HG03196 (cell line): ENCODE measurements at regions not wholly inside any gene's neighbourhood (a gene's known extent, or its start where the extent isn't known, plus 50 kb on each side); places are given as distances from the start of the nearest gene placed in this dataset.
A peak's percentile ranks its signal among the peaks of the same experiment; 100 is the strongest.

Source experiments
- ATAC-seq: cut with Tn5 transposase; IDR thresholded peaks from one replicate; pipeline ENCODE4 v1.9.1; 2021; ENCODE audit not compliant: unreplicated experiment

DNA sequence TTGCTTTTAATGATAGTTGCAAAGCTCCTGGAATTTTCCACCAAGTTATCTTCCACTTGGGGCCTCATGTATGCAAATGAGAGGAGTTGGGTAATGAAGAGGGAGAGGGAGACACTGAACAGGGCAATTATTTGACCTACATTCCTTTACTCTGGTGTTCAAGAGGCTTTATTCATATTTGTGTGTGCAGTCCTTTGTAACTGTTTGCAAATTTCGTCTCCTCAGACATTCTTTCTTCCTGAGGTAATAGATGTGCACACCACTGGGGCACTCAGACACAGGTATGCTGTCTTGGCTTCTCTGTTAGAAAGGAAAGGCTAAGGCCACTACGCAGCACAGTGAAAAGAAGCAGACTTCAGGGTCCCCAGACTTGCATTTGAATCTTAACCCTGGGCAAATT, 189.7 kb upstream of the IL12A start:
- no peak for ATAC-seq

DNA sequence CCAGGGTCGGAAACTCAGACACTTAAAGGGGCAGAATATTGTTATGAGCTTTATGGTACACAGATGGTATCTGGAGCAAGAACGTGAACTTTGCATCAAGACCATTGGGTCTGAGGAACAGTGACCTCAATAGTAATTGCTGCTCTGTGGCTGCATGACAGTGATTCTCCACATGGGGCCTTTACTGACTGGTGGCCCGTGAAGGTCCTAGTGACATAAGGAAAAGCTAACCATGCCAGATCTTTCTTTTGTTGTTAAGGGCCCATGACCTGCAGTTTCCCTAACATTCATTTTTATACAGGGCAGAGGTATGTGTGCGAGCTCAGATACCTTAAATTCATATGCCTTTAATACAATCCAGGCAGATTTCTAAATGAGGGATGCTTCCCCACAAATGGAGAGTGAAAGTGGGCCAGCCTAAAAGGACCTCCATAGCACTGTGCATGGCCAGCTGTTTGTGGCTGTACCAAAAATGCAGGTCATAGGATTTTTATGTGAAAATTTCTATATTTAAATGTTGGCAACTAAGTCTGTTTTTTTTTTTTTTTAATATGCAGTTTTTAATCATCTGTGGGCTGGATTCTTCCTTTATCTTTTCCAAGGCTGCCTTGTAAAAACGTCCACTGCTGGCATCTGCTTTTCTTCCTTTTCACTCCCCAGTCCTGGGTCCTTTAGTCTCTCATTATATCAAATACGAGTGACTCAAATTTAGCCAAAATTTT, 188.0 kb upstream of the IL12A start:
- no peak for ATAC-seq

DNA sequence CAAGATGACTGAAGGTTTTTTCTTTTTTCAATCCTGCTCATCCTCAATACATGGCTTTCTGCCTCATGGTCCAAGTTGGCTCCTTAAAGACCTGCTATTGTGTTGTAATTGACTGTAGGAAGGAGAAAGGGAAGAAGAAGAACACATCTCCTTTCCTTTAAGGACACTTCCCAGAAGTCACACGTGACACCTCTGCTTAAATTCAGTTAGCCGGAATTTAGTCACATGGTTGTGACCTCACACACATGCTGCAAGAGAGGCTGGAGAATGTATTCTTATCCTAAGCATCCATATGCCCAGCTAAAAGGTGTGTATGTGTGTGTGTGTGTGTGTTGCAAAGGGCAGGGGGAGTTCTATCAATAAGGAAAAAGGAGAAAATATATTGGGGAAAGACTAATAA, 185.8 kb upstream of the IL12A start:
- ATAC-seq: no peak

- ATAC-seq: no peak
These were observed 185.2 kb upstream of the IL12A start for GRCh38 chr3:159803459-159803858.

DNA sequence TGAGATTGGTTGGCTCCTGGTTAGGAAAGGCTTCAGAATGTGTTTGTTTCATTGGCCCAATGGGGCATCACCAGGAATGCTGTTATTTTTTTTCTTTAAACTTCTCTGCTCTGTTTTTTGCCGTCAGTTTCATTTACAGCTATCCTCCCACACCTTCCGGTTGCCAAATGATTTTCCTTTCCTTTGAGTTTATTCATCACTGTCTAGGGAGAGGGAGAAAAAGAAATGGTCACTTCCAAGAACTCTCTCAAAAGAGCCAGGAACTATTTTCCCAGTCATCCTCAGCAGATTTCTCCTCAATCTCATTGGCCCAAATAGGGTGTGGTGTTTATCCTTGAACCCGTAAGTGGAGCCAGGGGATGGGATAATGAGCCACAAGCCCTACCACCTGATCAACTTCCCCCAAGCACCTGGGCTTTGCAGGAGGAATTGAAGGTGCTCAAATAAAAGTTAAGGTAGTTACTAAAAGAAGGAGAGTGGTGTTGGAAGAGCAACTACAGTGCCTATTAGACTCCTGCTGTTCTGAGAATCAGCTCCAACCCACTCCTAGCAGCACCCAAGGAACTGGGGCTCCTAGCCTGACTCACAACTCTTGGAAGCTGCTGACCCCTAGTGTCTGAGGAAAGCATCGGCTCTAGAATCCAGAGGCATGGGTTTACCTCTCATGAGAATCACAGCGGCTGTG, 183.8 kb upstream of the IL12A start:
- peak; percentile 93 for ATAC-seq

- ATAC-seq: no peak
These were observed 183.2 kb upstream of the IL12A start for GRCh38 chr3:159805411-159805772.

- no peak for ATAC-seq
These were observed 182.2 kb upstream of the IL12A start for GRCh38 chr3:159806412-159806811.

DNA sequence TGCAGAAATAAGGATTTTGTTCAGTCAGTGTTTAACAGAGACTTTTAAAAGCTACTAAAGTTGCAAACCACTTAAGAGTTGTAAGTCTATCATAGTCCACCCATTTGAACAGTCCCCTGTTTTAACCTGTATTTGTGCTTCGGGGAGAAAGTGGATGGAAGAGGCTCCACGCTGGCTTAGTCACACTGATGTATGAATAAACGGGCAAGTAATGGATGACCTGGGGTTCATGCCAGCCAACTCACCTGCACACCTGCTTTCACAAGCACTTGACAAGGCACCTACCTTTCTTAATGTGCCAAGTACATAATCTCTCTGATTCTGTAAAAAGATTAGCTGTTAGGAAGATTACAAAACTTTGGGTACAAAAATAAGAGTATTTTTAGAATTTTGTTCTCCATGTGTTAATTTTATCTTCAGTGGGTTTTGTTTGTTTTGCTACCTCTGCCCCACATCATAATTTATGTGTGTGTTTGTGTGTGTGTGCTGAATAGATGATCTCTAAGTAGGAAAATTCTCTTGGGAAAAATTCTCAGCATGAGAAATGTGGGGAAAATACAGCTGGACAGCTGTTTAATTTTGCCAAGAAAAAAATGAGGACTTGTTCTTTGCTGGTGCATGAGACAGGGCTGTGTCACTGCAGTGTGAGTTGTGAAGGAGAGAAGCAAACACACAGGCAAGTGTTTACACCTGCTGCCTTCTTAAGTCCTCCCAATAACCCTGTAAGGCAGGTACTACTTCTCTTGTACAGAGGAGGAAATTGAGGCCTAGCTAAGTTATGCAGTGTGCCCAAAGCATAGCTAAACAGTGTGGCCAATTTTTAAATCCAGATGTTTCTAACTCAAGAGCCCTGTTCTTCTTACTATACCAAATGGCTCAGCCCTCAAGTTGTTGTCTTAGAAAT, 181.2 kb upstream of the IL12A start:
- no peak for ATAC-seq

DNA sequence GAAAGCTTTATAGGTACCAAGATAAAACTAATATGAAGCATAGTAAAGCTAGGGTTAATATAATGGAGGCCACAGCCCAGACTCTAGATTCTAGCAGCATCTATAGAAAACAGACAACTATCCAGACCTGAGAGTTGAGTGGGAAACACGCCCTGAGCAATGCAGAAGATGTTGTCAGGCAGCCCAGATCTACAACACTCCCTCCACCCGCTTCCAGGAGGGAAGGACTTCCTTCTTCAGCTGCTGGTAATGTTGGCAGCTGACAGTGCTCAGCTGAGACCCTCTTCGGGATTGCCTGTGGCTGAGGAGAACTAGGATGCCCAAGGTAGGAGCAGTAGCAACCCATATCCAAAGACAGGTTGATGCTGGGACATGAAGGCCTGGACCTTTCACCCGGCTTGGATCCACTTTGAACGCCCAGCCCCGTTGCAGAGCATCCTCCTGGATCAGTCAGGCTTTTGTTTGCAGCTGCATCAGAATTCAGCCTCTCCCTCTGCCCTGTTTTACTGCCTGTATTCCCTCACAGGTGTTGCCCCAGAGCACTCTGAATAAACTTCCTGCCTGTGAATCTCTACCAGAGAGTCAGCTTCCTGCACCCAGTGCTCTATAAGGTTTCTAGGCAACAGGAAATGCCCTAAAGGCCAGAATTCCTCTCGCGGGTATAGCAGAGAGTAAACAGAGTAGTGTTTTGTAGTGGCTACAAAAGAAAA, 174.7 kb upstream of the IL12A start:
- ATAC-seq: no peak

GRCh38 chr3:159816512-159816911, 172.1 kb upstream of the IL12A start:
- ATAC-seq: no peak

GRCh38 chr3:159817126-159817525, 171.5 kb upstream of the IL12A start:
- ATAC-seq: no peak

GRCh38 chr3:159817571-159817970, 171.1 kb upstream of the IL12A start:
- ATAC-seq: no peak

- no peak for ATAC-seq
These were observed 170.2 kb upstream of the IL12A start for GRCh38 chr3:159818399-159818798.

DNA sequence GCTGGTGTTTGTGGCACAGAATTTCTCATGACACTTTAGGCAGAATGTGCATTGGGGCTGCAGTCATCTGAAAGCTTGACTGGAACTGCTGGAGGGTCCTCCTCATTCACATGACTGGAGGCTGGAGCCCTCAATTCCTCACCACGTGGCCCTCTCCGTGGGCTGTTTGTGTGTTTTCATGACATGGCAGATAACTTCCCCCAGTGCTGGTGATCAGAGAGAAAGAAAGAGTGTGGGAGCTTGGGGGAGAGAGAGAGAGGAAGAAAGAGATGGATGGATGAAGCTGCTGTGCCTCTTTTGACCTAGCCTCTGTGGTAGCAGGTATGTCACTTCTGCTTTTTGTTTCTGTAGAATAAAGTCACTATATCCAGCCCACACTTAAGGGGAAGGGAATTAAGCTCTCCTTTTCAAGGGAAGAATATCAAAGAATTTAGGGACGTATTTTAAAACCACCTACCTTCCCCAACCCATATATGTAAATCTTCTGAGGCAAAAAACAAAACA, 169.6 kb upstream of the IL12A start:
- ATAC-seq: no peak

DNA sequence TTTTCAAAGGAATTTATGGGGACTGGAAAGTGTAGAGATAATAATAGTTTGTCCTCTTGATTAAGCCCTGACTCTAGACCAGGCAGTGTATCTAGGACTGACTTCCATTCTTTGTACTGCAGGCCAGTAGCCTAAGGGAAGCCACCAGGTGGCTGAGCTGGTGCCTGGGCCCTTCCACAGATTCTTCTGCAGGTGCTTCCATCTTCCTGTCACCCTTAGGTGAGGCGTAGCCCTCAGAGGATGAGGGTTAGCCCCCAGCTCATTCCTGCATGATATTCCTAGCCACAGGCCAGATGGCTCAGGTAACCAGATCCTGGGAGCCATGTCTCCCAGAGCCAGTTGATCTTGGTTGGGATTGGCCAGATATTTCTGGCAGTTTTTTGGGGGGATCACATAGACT, 169.0 kb upstream of the IL12A start:
- ATAC-seq: no peak

- ATAC-seq: no peak
These were observed 167.5 kb upstream of the IL12A start for GRCh38 chr3:159821110-159821509.

DNA sequence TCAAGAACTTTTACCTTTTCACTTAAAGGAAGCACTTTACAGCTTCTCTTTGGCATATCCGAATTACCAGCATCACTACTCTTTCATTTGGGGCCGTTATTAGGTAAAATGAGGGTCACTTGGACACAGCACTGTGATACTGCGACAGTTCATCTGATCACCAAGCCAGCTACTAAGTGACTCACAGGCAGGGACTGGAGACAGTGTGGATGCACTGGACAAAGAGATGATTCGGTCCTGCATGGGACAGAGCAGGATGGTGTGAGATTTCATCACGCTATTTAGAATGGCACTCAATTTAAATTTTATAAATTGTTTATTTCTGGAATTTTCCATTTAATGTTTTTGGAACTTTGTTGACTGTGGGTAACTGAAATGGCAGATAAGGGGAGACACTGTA, 166.9 kb upstream of the IL12A start:
- ATAC-seq: no peak

DNA sequence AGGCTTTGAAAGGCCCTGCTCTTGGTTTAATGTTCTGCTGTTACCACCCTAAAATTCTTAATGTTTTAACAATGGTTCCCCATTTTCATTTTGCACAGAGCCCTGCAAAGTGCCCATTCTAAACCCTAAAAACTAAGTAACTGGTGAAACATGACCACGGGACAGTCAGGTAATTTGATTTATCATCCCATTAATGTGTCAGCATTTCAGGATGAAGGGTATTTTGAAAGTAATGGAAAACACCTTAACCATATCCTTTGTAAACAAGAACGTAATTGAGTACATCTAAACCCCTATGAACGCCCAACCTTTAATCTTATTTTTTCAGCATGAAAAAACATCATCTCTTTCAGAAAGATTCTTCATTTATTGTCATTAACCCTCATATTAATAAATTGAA, 164.9 kb upstream of the IL12A start:
- ATAC-seq: no peak

DNA sequence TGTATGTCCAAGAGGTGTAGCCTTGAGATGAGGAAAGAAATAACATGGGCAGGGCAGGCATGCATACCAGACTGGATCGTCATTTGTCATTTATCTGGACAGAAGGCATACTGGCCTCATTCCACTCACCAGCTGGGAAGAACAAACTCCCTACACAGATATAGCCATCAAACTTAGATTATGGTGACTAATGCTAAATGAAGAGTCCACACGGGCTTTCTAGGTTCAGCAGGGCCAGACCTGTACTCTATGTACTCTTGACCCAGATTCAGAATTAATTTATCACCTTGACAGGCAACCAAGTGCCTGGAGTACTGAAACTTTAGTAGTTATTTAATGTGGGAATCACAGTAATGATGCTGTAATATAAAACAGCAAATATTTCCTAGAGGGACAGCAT, 164.3 kb upstream of the IL12A start:
- ATAC-seq: no peak

- ATAC-seq: no peak
These were observed 163.3 kb upstream of the IL12A start for GRCh38 chr3:159825216-159825854.

- ATAC-seq: no peak
These were observed 160.1 kb upstream of the IL12A start for GRCh38 chr3:159828542-159828943.
